Fibroblast of the aortic adventitia (primary cell): ENCODE measurements at regions not wholly inside any gene's neighbourhood (a gene's known extent, or its start where the extent isn't known, plus 50 kb on each side); places are given as distances from the start of the nearest gene placed in this dataset.

ENCODE experiments used
- DNase-seq: peaks from one replicate; pipeline ENCODE4 v3.0.0-alpha.2; 2010; ENCODE audit warnings: low read depth
- H3K4me3 ChIP-seq: 2 replicates; pipeline ENCODE4 v1.5.1; 2011; ENCODE audit warnings: low read depth, mild to moderate bottlenecking, control low read depth, low read length, moderate library complexity
- TF ChIP-seq, protein P1 (sequence below): IDR thresholded peaks from 2 replicates; pipeline ENCODE4 v1.5.1; 2011; ENCODE audit warnings: mild to moderate bottlenecking, low read length, control low read depth, inconsistent platforms; ENCODE audit not compliant: insufficient read depth

DNA sequence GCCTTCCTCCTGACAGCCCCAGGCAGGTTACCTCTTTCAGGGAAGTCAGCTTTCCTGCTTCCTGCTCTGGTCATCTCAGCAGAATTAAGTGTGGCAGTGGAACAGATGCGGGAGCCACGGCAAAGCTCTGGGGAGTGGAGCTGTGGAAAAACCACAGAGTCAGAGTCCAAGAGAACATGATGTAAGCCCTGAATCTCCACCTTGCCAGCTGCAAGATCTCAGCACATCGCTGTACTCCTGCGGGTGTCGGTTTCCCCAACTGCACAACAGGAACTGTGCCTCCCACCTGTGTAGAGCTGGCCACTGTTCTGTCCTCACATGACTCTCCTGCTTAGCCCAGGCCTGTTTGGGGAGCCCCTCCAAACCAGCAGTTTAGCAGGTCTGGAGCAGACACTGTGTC, 123.7 kb downstream of the MATN1 start:
- TF ChIP-seq, protein P1, sequence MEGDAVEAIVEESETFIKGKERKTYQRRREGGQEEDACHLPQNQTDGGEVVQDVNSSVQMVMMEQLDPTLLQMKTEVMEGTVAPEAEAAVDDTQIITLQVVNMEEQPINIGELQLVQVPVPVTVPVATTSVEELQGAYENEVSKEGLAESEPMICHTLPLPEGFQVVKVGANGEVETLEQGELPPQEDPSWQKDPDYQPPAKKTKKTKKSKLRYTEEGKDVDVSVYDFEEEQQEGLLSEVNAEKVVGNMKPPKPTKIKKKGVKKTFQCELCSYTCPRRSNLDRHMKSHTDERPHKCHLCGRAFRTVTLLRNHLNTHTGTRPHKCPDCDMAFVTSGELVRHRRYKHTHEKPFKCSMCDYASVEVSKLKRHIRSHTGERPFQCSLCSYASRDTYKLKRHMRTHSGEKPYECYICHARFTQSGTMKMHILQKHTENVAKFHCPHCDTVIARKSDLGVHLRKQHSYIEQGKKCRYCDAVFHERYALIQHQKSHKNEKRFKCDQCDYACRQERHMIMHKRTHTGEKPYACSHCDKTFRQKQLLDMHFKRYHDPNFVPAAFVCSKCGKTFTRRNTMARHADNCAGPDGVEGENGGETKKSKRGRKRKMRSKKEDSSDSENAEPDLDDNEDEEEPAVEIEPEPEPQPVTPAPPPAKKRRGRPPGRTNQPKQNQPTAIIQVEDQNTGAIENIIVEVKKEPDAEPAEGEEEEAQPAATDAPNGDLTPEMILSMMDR, result no peak
- no peak overlapping the region for H3K4me3 ChIP-seq
- no peak for DNase-seq

DNA sequence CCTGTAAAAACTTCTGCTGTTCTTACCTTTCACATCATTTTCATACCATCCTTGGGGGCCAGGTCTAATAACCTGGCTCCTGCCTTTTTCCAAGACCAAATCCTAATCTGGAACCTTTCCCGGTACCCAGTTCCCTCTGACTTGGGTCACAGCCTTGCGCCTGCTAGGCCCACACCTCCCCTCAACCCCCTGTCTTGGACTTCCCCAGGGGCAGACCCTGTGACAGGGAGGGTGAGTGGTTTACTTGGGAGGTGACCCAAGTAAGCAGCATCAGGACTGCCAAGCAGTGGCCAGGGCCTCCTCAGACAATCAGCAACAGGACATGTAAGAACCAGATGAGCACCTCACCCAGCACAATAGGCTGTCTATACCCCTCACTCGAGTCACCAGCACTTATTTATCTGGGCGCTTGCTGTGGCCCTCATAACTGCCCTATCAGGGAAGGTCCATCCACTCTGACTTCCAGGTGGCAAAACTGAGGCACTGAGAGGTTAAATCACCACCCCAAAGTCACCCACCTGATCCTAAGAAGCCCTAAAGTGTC, 124.7 kb downstream of the MATN1 start:
- TF ChIP-seq, protein P1, result no peak
- no peak for DNase-seq

DNA sequence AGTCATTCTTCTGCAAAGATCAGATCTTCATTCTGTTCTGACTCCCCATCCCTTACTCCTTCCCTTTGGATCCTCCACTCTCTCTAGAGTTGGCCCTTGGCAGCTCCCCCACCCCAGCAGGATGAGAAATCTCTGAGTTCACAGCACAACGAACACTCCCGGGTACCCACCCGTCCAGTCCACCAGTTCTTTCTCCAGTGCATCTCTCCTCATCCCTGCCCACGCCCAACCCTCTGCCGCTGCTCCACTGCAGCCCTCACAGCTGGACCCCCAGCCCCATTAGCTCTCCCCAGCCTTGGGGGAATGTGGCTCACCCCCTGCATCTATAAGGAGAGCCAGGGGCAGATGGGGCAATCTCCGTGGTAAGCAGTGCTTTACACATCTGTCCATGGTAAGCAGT, 125.7 kb downstream of the MATN1 start:
- H3K4me3 ChIP-seq, result no peak overlapping the region
- TF ChIP-seq, protein P1, result no peak
- no peak for DNase-seq

More for the DNA sequence above, 124.7 kb downstream of the MATN1 start:
- no peak overlapping the region for H3K4me3 ChIP-seq

DNA sequence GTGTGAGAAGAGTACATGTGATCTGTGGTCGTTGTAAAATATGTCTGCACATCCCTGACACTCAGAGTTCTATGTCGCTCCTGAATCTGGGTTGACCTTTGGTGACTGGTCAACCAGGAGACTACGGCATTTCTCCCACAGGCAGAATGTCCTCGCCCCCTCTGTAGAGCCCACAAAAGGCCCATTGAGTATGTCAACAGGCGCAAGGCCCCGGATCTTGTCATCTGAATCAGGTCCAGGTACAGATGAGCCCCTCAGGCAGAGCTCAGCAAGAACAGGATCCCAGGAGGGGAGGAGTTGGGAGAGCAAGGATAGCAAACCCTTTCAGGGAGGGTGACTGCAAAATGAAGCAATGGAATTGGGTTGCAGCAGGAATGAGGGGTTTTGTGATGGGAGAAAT, 126.5 kb downstream of the MATN1 start:
- TF ChIP-seq, protein P1, result no peak
- no peak overlapping the region for H3K4me3 ChIP-seq
- DNase-seq, result no peak

DNA sequence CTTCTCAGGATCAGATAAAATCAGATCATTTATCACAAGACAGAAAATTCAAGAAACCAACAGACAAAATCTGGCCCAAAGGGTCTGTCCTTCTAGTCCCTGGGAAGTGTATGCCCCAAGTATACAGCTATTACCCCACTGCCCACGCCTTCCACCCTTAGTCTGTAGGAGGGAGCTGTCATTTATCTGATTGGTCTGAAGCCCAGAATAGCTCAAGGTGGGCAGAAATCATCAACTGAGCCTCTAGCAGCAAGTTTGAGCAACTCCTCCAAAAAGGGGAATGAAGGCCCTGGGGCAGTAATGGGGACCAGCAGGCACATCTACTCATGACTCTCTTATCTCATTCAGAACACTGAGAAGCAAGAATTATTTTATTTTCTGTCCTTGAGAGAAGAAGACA, 126.9 kb downstream of the MATN1 start:
- no peak for DNase-seq
- TF ChIP-seq, protein P1, result no peak
- no peak overlapping the region for H3K4me3 ChIP-seq

DNA sequence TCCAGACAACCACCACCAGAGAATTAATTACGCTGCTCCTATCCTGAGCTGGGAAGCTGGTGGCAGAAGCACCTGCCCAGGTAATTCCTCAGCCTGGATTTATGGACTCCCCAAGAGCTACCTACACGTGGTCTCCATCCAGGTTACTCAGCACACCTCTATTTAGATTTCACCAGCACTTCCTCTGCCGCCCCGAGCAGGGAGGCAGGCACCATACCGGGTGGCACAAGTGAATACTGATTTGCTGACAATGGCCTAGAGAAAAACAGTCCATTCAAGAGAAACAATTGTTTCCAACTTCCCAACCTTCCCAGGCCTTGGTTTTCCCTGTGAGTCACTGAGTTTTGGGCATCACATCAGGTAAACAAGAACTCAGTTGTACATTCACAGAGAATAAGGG, 134.3 kb downstream of the MATN1 start:
- no peak overlapping the region for H3K4me3 ChIP-seq
- TF ChIP-seq, protein P1, result no peak
- no peak for DNase-seq
